GM12892 (cell line): ENCODE measurements at regions not wholly inside any gene's neighbourhood (a gene's known extent, or its start where the extent isn't known, plus 50 kb on each side); places are given as distances from the start of the nearest gene placed in this dataset.

Experiments
- POLR2A ChIP-seq: IDR thresholded peaks from 2 replicates; pipeline ENCODE4 v1.6.1; 2011; ENCODE audit warnings: low read depth, low read length, control low read depth
- POLR2AphosphoS5 ChIP-seq: IDR thresholded peaks from 2 replicates; pipeline ENCODE4 v1.6.1; 2011; ENCODE audit warnings: low read depth, low read length, control low read depth

GRCh38 chr18:51861046-51861445 is 479.0 kb upstream of the DCC start:
- TF ChIP-seq POLR2AphosphoS5 = no peak
- no peak for TF ChIP-seq POLR2A
